ENCODE measurements at regions not wholly inside any gene's neighbourhood (a gene's known extent, or its start where the extent isn't known, plus 50 kb on each side); places are given as distances from the start of the nearest gene placed in this dataset.
"Not testable (repeated sequence)": the region's sequence is repeated elsewhere in the genome, so short reads cannot be mapped to it uniquely, and the experiment has no call there.

GRCh38 chr22:12397270-12397669, 3130.7 kb upstream of the OR11H1 start:
- TF ChIP-seq CTCF, POLR2A (IDR thresholded peaks at IDR 0.05): not testable (repeated sequence)

Measured in Peyer's patch (tissue), 4 donors.